Neural cell (in vitro differentiated cells): ENCODE measurements at regions not wholly inside any gene's neighbourhood (a gene's known extent, or its start where the extent isn't known, plus 50 kb on each side); places are given as distances from the start of the nearest gene placed in this dataset.

Source experiments
- H2AFZ ChIP-seq: fragments of 200-600, 300-800 bp; sonication (generic), shearing (Covaris generic); 2 replicates; pipeline ENCODE4 v1.6.0; 2014; ENCODE audit warnings: low read depth, mild to moderate bottlenecking, antibody characterized with exemption, low read length, moderate library complexity
- H3F3A ChIP-seq: fragments of 200-600 bp; shearing (Covaris generic); 2 replicates; pipeline ENCODE4 v1.6.1; 2016; ENCODE audit warnings: mild to moderate bottlenecking, moderate library complexity, mixed read lengths, antibody characterized with exemption, low read length; ENCODE audit not compliant: insufficient read depth, poor library complexity, severe bottlenecking
- H3K27ac ChIP-seq: fragments of 200-600, 300-800 bp; sonication (generic), shearing (Covaris generic); 2 replicates; pipeline ENCODE4 v1.5.1; 2014; ENCODE audit warnings: mild to moderate bottlenecking, low read length, moderate library complexity
- H3K27me3 ChIP-seq: fragments of 300-800, 200-600 bp; sonication (generic), shearing (Covaris generic); 2 replicates; pipeline ENCODE4 v1.6.0; 2014; ENCODE audit warnings: mild to moderate bottlenecking, low read depth, low read length, moderate library complexity; ENCODE audit not compliant: insufficient read depth
- H3K36me3 ChIP-seq: fragments of 300-800, 200-600 bp; sonication (generic), shearing (Covaris generic); 2 replicates; pipeline ENCODE4 v1.5.1; 2014; ENCODE audit warnings: mild to moderate bottlenecking, antibody characterized with exemption, low read length, moderate library complexity; ENCODE audit not compliant: insufficient read depth
- H3K4me2 ChIP-seq: fragments of 300-800, 200-600 bp; sonication (generic), shearing (Covaris generic); 2 replicates; pipeline ENCODE4 v1.6.0; 2014; ENCODE audit warnings: mild to moderate bottlenecking, low read length
- H3K4me3 ChIP-seq: fragments of 300-800, 200-600 bp; sonication (generic), shearing (Covaris generic); 2 replicates; pipeline ENCODE4 v1.5.1; 2014; ENCODE audit warnings: mild to moderate bottlenecking, low read length, moderate library complexity
- H3K79me2 ChIP-seq: fragments of 200-600 bp; shearing (Covaris generic); replicated peaks from 2 replicates; pipeline ENCODE4 v1.6.0; 2014; ENCODE audit warnings: mild to moderate bottlenecking, low read length, moderate library complexity; ENCODE audit not compliant: insufficient read depth
- H3K9ac ChIP-seq: fragments of 300-800, 200-600 bp; sonication (generic), shearing (Covaris generic); 2 replicates; pipeline ENCODE4 v1.6.1; 2016; ENCODE audit warnings: mild to moderate bottlenecking, low read length, mixed read lengths
- H3K9me2 ChIP-seq: fragments of 200-600 bp; shearing (Covaris generic); 2 replicates; pipeline ENCODE4 v1.6.1; 2016; ENCODE audit warnings: mild to moderate bottlenecking, low read length, mixed read lengths; ENCODE audit not compliant: insufficient read depth
- H3K9me3 ChIP-seq: fragments of 200-600, 300-800 bp; sonication (generic), shearing (Covaris generic); 2 replicates; pipeline ENCODE4 v1.6.1; 2016; ENCODE audit warnings: mild to moderate bottlenecking, mixed run types, low read length, moderate library complexity, mixed read lengths
- H4K20me1 ChIP-seq: fragments of 200-600 bp; shearing (Covaris generic); 2 replicates; pipeline ENCODE4 v1.6.1; 2016; ENCODE audit warnings: mild to moderate bottlenecking, mixed run types; ENCODE audit not compliant: insufficient read depth
- EP300 ChIP-seq: fragments of 450-650 bp; conservative IDR thresholded peaks from 2 replicates; pipeline ENCODE4 v1.6.1; 2014; ENCODE audit warnings: antibody characterized with exemption, mild to moderate bottlenecking, moderate library complexity; ENCODE audit not compliant: poor library complexity, severe bottlenecking
- EZH2 ChIP-seq: fragments of 200-600, 300-800 bp; shearing (Covaris generic), sonication (generic); IDR thresholded peaks from 2 replicates; pipeline ENCODE4 v1.6.1; 2014; ENCODE audit warnings: antibody characterized with exemption, low read length, borderline replicate concordance, mild to moderate bottlenecking; ENCODE audit not compliant: insufficient read depth, poor library complexity, severe bottlenecking
- MXI1 ChIP-seq: fragments of 450-650 bp; conservative IDR thresholded peaks from 2 replicates; pipeline ENCODE4 v1.6.1; 2014; ENCODE audit warnings: antibody characterized with exemption, mild to moderate bottlenecking; ENCODE audit not compliant: poor library complexity, severe bottlenecking
- POLR2AphosphoS5 ChIP-seq: IDR thresholded peaks from 2 replicates; pipeline ENCODE4 v1.6.1; 2012
- RAD21 ChIP-seq: fragments of 450-650 bp; conservative IDR thresholded peaks from 2 replicates; pipeline ENCODE4 v1.6.1; 2014; ENCODE audit warnings: antibody characterized with exemption, mild to moderate bottlenecking, moderate library complexity
- REST ChIP-seq: IDR thresholded peaks from 2 replicates; pipeline ENCODE4 v1.6.1; 2012; ENCODE audit warnings: borderline replicate concordance
- SMC3 ChIP-seq: fragments of 450-650 bp; conservative IDR thresholded peaks from 2 replicates; pipeline ENCODE4 v1.6.1; 2014; ENCODE audit warnings: antibody characterized with exemption, mild to moderate bottlenecking, moderate library complexity; ENCODE audit not compliant: poor library complexity
- TAF1 ChIP-seq: IDR thresholded peaks from 2 replicates; pipeline ENCODE4 v1.6.1; 2012; ENCODE audit warnings: low read depth
- TF ChIP-seq, protein P1 (sequence below): fragments of 450-650 bp; IDR thresholded peaks from 2 replicates; pipeline ENCODE4 v1.5.1; 2014; ENCODE audit warnings: antibody characterized with exemption, mild to moderate bottlenecking, moderate library complexity; ENCODE audit not compliant: poor library complexity, severe bottlenecking

GRCh38 chr6:137754366-137754765, 112.7 kb upstream of the TNFAIP3 start:
- no peak overlapping the region for H3K9ac ChIP-seq
- TF ChIP-seq EZH2 (no peak), POLR2AphosphoS5 (no peak), REST (no peak), MXI1 (no peak)
- TF ChIP-seq, protein P1, sequence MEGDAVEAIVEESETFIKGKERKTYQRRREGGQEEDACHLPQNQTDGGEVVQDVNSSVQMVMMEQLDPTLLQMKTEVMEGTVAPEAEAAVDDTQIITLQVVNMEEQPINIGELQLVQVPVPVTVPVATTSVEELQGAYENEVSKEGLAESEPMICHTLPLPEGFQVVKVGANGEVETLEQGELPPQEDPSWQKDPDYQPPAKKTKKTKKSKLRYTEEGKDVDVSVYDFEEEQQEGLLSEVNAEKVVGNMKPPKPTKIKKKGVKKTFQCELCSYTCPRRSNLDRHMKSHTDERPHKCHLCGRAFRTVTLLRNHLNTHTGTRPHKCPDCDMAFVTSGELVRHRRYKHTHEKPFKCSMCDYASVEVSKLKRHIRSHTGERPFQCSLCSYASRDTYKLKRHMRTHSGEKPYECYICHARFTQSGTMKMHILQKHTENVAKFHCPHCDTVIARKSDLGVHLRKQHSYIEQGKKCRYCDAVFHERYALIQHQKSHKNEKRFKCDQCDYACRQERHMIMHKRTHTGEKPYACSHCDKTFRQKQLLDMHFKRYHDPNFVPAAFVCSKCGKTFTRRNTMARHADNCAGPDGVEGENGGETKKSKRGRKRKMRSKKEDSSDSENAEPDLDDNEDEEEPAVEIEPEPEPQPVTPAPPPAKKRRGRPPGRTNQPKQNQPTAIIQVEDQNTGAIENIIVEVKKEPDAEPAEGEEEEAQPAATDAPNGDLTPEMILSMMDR, result no peak

DNA sequence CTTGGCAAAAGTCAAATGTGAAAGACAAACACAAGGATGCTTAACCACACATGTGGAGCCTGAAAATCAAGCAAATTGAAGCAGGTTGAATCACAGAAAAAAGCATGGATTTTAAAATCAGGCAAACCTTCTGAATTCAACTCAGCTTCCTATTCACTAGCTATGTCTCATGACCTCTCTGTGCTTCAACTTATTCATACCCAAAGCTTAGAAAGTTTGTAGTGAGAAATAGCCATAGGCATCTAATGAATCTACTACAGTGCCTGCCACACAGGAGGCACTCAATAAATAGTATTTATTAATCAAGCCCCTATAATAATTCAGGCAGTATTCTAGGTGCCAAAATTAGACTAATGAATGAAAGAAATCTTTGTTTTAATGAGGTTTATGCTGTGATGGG, 112.2 kb upstream of the TNFAIP3 start:
- Histone ChIP-seq H3K9ac (no peak overlapping the region), H3K79me2 (no peaks in the 10 kb centered on the region), H3K4me2 (no peak overlapping the region), H4K20me1 (no peaks in the 10 kb centered on the region), H3K9me3 (no peaks in the 10 kb centered on the region), H3F3A (no peaks in the 10 kb centered on the region), H3K36me3 (no peaks in the 10 kb centered on the region), H3K27me3 (no peaks in the 10 kb centered on the region), H3K27ac (no peak overlapping the region), H3K9me2 (no peaks in the 10 kb centered on the region), H2AFZ (no peak overlapping the region), H3K4me3 (no peak overlapping the region)
- no peak for TF ChIP-seq SMC3
- no peak for TF ChIP-seq TAF1
- no peak for TF ChIP-seq POLR2AphosphoS5
- no peak for TF ChIP-seq RAD21
- no peak for TF ChIP-seq EP300
- TF ChIP-seq REST, result no peak

More at GRCh38 chr6:137754366-137754765, 112.7 kb upstream of the TNFAIP3 start:
- H3K27me3 ChIP-seq, result no peaks in the 10 kb centered on the region
- no peaks in the 10 kb centered on the region for H4K20me1 ChIP-seq
- no peak overlapping the region for H3K27ac ChIP-seq
- no peaks in the 10 kb centered on the region for H3K9me2 ChIP-seq
- no peaks in the 10 kb centered on the region for H3K9me3 ChIP-seq
- no peak overlapping the region for H3K4me3 ChIP-seq
- no peak overlapping the region for H2AFZ ChIP-seq
- H3F3A ChIP-seq, result no peaks in the 10 kb centered on the region
- H3K36me3 ChIP-seq, result no peaks in the 10 kb centered on the region
- H3K4me2 ChIP-seq, result no peak overlapping the region
- no peaks in the 10 kb centered on the region for H3K79me2 ChIP-seq
